GM12891 (cell line): ENCODE measurements at regions not wholly inside any gene's neighbourhood (a gene's known extent, or its start where the extent isn't known, plus 50 kb on each side); places are given as distances from the start of the nearest gene placed in this dataset.

ENCODE experiments used
- PAX5 ChIP-seq: IDR thresholded peaks from 2 replicates; pipeline ENCODE4 v1.6.1; 2011; ENCODE audit warnings: low read length, moderate library complexity, mild to moderate bottlenecking; ENCODE audit not compliant: insufficient read depth, severe bottlenecking
- POLR2A ChIP-seq: IDR thresholded peaks from 2 replicates; pipeline ENCODE4 v1.6.1; 2011; ENCODE audit warnings: low read depth, low read length, control low read depth
- SPI1 ChIP-seq: IDR thresholded peaks from 2 replicates; pipeline ENCODE4 v1.6.1; 2011; ENCODE audit warnings: low read depth, low read length, control low read depth

GRCh38 chr4:11663114-11663513 lies 234.4 kb upstream of the HS3ST1 start:
- TF ChIP-seq SPI1 (no peak), POLR2A (no peak), PAX5 (no peak)
